ENCODE measurements at regions not wholly inside any gene's neighbourhood (a gene's known extent, or its start where the extent isn't known, plus 50 kb on each side); places are given as distances from the start of the nearest gene placed in this dataset.

- TF ChIP-seq ZNF263 (CRISPR knock-in tag; IDR thresholded peaks at IDR 0.05; ENCODE audit: low read depth) (no peak), ZNF416 (CRISPR knock-in tag; IDR thresholded peaks at IDR 0.05) (no peak), RORB (CRISPR knock-in tag; IDR thresholded peaks at IDR 0.05) (no peak), NR1H2 (CRISPR knock-in tag; IDR thresholded peaks at IDR 0.05) (no peak), GRHL2 (CRISPR knock-in tag; IDR thresholded peaks at IDR 0.05; ENCODE audit: insufficient replicate concordance, severe bottlenecking) (no peak), ZBTB21 (CRISPR knock-in tag; IDR thresholded peaks at IDR 0.05; ENCODE audit: borderline replicate concordance) (no peak)
- TF ChIP-seq, protein P1, sequence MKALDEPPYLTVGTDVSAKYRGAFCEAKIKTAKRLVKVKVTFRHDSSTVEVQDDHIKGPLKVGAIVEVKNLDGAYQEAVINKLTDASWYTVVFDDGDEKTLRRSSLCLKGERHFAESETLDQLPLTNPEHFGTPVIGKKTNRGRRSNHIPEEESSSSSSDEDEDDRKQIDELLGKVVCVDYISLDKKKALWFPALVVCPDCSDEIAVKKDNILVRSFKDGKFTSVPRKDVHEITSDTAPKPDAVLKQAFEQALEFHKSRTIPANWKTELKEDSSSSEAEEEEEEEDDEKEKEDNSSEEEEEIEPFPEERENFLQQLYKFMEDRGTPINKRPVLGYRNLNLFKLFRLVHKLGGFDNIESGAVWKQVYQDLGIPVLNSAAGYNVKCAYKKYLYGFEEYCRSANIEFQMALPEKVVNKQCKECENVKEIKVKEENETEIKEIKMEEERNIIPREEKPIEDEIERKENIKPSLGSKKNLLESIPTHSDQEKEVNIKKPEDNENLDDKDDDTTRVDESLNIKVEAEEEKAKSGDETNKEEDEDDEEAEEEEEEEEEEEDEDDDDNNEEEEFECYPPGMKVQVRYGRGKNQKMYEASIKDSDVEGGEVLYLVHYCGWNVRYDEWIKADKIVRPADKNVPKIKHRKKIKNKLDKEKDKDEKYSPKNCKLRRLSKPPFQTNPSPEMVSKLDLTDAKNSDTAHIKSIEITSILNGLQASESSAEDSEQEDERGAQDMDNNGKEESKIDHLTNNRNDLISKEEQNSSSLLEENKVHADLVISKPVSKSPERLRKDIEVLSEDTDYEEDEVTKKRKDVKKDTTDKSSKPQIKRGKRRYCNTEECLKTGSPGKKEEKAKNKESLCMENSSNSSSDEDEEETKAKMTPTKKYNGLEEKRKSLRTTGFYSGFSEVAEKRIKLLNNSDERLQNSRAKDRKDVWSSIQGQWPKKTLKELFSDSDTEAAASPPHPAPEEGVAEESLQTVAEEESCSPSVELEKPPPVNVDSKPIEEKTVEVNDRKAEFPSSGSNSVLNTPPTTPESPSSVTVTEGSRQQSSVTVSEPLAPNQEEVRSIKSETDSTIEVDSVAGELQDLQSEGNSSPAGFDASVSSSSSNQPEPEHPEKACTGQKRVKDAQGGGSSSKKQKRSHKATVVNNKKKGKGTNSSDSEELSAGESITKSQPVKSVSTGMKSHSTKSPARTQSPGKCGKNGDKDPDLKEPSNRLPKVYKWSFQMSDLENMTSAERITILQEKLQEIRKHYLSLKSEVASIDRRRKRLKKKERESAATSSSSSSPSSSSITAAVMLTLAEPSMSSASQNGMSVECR (CRISPR knock-in tag; IDR thresholded peaks at IDR 0.05; ENCODE audit: borderline replicate concordance), result no peak
These were observed 374.7 kb downstream of the ANKRD50 start (continued) for GRCh38 chr4:124337874-124338273.

DNA sequence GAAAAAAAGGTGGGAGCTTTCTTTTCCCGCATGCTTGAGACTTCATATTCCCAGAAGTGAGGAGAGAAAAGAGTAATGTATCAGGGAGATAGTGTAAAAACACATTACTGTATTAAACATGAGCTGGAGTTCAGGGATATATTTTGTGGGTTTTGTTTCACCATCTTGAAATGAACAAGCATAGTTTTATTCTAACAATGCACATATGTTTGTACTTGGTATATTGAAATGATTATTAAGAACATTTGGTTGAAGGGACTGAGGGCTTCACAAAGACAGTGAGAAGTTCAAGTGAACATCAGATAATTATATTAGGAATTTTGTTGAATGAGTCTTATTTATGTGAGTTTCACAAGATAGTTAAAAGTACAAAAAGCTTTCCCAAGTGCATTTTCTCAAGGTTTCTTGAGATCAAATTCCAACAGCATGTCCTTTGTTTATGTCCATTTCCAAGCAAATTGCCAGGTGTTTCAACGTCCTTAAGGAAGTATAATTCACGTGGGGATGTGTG, 368.8 kb downstream of the ANKRD50 start:
- no peak for ATAC-seq
- Mint-ChIP-seq H3K4me1 (no peaks in the 10 kb centered on the region), H3K27me3 (ENCODE audit: low read depth) (no peaks in the 10 kb centered on the region), H3K27ac (no peak overlapping the region), H3K9me3 (peaks cover 11% of the 10 kb centered on the region), H3K36me3 (peaks cover 11% of the 10 kb centered on the region), H3K4me3 (no peak overlapping the region)
- TF ChIP-seq TCF7 (CRISPR knock-in tag; IDR thresholded peaks at IDR 0.05; ENCODE audit: low read depth) (no peak), ZMAT4 (CRISPR knock-in tag; IDR thresholded peaks at IDR 0.05) (no peak), JAZF1 (CRISPR knock-in tag; IDR thresholded peaks at IDR 0.05) (no peak), MAX (CRISPR knock-in tag; IDR thresholded peaks at IDR 0.05) (no peak)
- TF ChIP-seq, protein P2, sequence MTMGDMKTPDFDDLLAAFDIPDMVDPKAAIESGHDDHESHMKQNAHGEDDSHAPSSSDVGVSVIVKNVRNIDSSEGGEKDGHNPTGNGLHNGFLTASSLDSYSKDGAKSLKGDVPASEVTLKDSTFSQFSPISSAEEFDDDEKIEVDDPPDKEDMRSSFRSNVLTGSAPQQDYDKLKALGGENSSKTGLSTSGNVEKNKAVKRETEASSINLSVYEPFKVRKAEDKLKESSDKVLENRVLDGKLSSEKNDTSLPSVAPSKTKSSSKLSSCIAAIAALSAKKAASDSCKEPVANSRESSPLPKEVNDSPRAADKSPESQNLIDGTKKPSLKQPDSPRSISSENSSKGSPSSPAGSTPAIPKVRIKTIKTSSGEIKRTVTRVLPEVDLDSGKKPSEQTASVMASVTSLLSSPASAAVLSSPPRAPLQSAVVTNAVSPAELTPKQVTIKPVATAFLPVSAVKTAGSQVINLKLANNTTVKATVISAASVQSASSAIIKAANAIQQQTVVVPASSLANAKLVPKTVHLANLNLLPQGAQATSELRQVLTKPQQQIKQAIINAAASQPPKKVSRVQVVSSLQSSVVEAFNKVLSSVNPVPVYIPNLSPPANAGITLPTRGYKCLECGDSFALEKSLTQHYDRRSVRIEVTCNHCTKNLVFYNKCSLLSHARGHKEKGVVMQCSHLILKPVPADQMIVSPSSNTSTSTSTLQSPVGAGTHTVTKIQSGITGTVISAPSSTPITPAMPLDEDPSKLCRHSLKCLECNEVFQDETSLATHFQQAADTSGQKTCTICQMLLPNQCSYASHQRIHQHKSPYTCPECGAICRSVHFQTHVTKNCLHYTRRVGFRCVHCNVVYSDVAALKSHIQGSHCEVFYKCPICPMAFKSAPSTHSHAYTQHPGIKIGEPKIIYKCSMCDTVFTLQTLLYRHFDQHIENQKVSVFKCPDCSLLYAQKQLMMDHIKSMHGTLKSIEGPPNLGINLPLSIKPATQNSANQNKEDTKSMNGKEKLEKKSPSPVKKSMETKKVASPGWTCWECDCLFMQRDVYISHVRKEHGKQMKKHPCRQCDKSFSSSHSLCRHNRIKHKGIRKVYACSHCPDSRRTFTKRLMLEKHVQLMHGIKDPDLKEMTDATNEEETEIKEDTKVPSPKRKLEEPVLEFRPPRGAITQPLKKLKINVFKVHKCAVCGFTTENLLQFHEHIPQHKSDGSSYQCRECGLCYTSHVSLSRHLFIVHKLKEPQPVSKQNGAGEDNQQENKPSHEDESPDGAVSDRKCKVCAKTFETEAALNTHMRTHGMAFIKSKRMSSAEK (CRISPR knock-in tag; IDR thresholded peaks at IDR 0.05; ENCODE audit: borderline replicate concordance), result no peak
- DNase-seq (ENCODE audit: low spot score), result no peak
- CTCF ChIA-PET, result interaction anchor here (2.0 kb wide), 1 partner anchor 10 kb away, joined by 7 read pairs; no protein-coding TSS in a partner anchor
- POLR2A ChIA-PET, result no interaction called here

DNA sequence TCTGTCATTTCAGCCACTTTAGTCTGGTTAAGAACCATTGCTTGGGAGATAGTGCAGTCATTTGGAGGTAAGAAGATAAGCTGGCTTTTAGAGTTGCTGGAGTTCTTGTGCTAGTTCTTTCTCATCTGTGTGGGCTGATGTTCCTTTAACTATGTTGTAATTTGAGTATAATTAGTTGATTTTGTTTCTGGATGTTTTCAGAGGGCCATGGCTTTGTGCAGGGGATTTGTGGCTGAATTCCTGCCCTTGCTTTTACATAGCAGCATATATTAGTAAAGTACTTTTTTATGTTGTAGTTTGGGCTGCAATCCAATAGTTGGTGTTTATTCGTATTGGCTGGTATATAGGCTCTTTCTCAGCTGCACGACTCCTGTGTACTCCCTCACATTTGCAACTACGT, 339.6 kb downstream of the ANKRD50 start:
- H3K4me3 Mint-ChIP-seq, result no peak overlapping the region
- ChIA-PET CTCF (no interaction called here), POLR2A (no interaction called here)
- ATAC-seq, result no peak
- H3K4me1 Mint-ChIP-seq, result peaks cover 4% of the 10 kb centered on the region; the same call in 1 of the 2 replicates
- peaks cover 36% of the 10 kb centered on the region for H3K9me3 Mint-ChIP-seq
- no peak overlapping the region for H3K27ac Mint-ChIP-seq
- DNase-seq (ENCODE audit: low spot score), result no peak
- TF ChIP-seq TEAD1 (CRISPR knock-in tag; IDR thresholded peaks at IDR 0.05) (no peak), ESRRA (CRISPR knock-in tag; IDR thresholded peaks at IDR 0.05; ENCODE audit: borderline replicate concordance) (no peak), SOX15 (CRISPR knock-in tag; IDR thresholded peaks at IDR 0.05) (no peak), ZNF232 (CRISPR knock-in tag; IDR thresholded peaks at IDR 0.05) (no peak), ZNF423 (CRISPR knock-in tag; IDR thresholded peaks at IDR 0.05) (no peak), PRRX2 (CRISPR knock-in tag; IDR thresholded peaks at IDR 0.05) (no peak), ZNF317 (CRISPR knock-in tag; IDR thresholded peaks at IDR 0.05; ENCODE audit: borderline replicate concordance, low read depth) (no peak)
- no peaks in the 10 kb centered on the region for H3K27me3 Mint-ChIP-seq (ENCODE audit: low read depth)
- peaks cover 13% of the 10 kb centered on the region for H3K36me3 Mint-ChIP-seq

All from WTC11 (cell line).